H1 (cell line): ENCODE measurements at regions not wholly inside any gene's neighbourhood (a gene's known extent, or its start where the extent isn't known, plus 50 kb on each side); places are given as distances from the start of the nearest gene placed in this dataset.

Experiments
- CEBPB ChIP-seq: IDR thresholded peaks from 2 replicates; pipeline ENCODE4 v1.6.1; 2012; ENCODE audit warnings: low read depth, low read length
- CHD7 ChIP-seq: fragments of 300-600 bp; sonication (generic); IDR thresholded peaks from 2 replicates; pipeline ENCODE4 v1.7.1; 2012; ENCODE audit warnings: low read length, moderate library complexity, mild to moderate bottlenecking, inconsistent platforms; ENCODE audit not compliant: insufficient replicate concordance

DNA sequence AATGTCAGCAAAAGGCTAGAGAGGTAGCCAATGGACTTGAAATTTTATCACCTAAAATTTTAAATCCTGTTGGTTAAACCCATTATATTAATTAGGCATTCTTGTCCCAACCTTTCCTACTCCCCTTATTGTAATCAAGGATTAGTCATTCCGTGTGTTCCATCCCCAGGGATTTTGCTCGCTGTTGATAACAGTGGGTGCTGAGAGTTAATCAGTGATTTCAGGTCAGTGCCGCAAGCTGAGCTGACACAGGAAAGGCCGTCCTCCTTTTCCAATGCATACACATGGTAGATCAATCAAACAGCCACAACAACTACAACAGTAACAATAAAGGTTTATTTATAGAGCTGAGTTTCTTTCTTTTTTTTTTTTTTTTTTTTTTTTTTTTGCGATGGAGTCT lies 271.4 kb downstream of the ACTR3B start (continued):
- no peak for TF ChIP-seq CHD7
- TF ChIP-seq CEBPB: no peak
